Coronary artery (tissue), 2 donors: ENCODE measurements at regions not wholly inside any gene's neighbourhood (a gene's known extent, or its start where the extent isn't known, plus 50 kb on each side); places are given as distances from the start of the nearest gene placed in this dataset.

Experiments
- DNase-seq: peaks from one replicate; pipeline ENCODE4 v3.0.0-alpha.2; 2017; ENCODE audit warnings: low spot score
- H3K27ac ChIP-seq, 2 donors: fragments of 200-600 bp; sonication (generic); one replicate each; pipeline ENCODE4 v1.5.1; 2016 to 2019
- H3K4me3 ChIP-seq: fragments of 200-600 bp; sonication (generic); 2 replicates; pipeline ENCODE4 v1.5.1; 2016; ENCODE audit warnings: mild to moderate bottlenecking, moderate library complexity
- CTCF ChIP-seq: fragments of 200-600 bp; sonication (generic); IDR thresholded peaks from one replicate; pipeline ENCODE4 v1.5.1; 2019; ENCODE audit warnings: antibody characterized with exemption

GRCh38 chr13:47408546-47409319 is 511.9 kb upstream of the HTR2A start:
- no peak for DNase-seq
- Histone ChIP-seq H3K4me3 (no peak overlapping the region), H3K27ac (no peak overlapping the region)
- no peak for TF ChIP-seq CTCF

- no peak for TF ChIP-seq CTCF
These were observed 511.0 kb upstream of the HTR2A start for GRCh38 chr13:47407808-47408207.

GRCh38 chr13:47399599-47399998 is 502.7 kb upstream of the HTR2A start:
- TF ChIP-seq CTCF: no peak
- no peak for DNase-seq
- no peak overlapping the region for H3K4me3 ChIP-seq
- H3K27ac ChIP-seq: no peak overlapping the region

More at GRCh38 chr13:47407808-47408207, 511.0 kb upstream of the HTR2A start:
- no peak for DNase-seq
- Histone ChIP-seq H3K27ac (no peak overlapping the region), H3K4me3 (no peak overlapping the region)

- H3K4me3 ChIP-seq: no peak overlapping the region
- no peak for TF ChIP-seq CTCF
- H3K27ac ChIP-seq: no peak overlapping the region
- no peak for DNase-seq
These were observed 500.9 kb upstream of the HTR2A start for GRCh38 chr13:47397739-47398138.

- Histone ChIP-seq H3K27ac (no peak overlapping the region), H3K4me3 (no peak overlapping the region)
- no peak for TF ChIP-seq CTCF
- DNase-seq: no peak
These were observed 500.1 kb upstream of the HTR2A start for GRCh38 chr13:47396915-47397314.

GRCh38 chr13:47374741-47375140 is 477.9 kb upstream of the HTR2A start:
- no peak for DNase-seq
- Histone ChIP-seq H3K4me3 (no peak overlapping the region), H3K27ac (no peak overlapping the region)
- TF ChIP-seq CTCF: no peak

- no peak for TF ChIP-seq CTCF
- no peak for DNase-seq
- no peak overlapping the region for H3K4me3 ChIP-seq
- H3K27ac ChIP-seq: no peak overlapping the region
These were observed 475.9 kb upstream of the HTR2A start for GRCh38 chr13:47372751-47373150.
